K562 (cell line): ENCODE measurements at regions not wholly inside any gene's neighbourhood (a gene's known extent, or its start where the extent isn't known, plus 50 kb on each side); places are given as distances from the start of the nearest gene placed in this dataset.

Experiments used
- ATAC-seq: fragments of 200-7000 bp; cut with Tn5 transposase; 3 replicates; pipeline ENCODE4 v1.9.1; 2020; ENCODE audit warnings: moderate library complexity
- BruUV-seq: library from RNA; stranded (reverse); fragments of 400-500 nt; replicated peaks from 2 replicates; lab custom pipeline; 2021; lab: Mats Ljungman, UMichigan
- CTCF ChIA-PET: fragments of 300-600 bp; formaldehyde crosslinking; extraction: SDS; loops from one replicate; lab custom pipeline; 2021; ENCODE audit warnings: low intra/inter-chr PET ratio; lab: Yijun Ruan, JAX
- POLR2A ChIA-PET: fragments of 300-600, 350-650 bp; sonication (Branson Sonifier 250); formaldehyde crosslinking; extraction: SDS; loops from one replicate; lab custom pipeline; 2021; ENCODE audit warnings: antibody characterized with exemption, inconsistent platforms; lab: Yijun Ruan, JAX
- DNase-seq, 4 experiments: peaks; one replicate each; pipeline versions ENCODE4 v3.0.0 to v3.0.0-alpha.2; 2011 to 2018; ENCODE audit warnings: low spot score in 3 of 4, mixed read lengths in 3 of 4; ENCODE audit errors: extremely low read depth in 1 of 4
- FAIRE-seq: peaks from 2 replicates; lab custom pipeline; 2011; peaks lifted over from hg19 to GRCh38; lab: Jason Lieb, UNC
- H2AFZ ChIP-seq: 2 replicates; pipeline ENCODE4 v1.6.0; 2011; ENCODE audit warnings: low read depth, low read length, control low read depth, inconsistent platforms
- H3K27ac ChIP-seq: fragments of 200-600 bp; 3 replicates; pipeline ENCODE4 v1.8.0; 2011; ENCODE audit warnings: low read depth, mild to moderate bottlenecking, control low read depth, inconsistent platforms, low read length, moderate library complexity, mixed read lengths; ENCODE audit errors: extremely low read depth
- H3K27me3 ChIP-seq, 2 experiments: fragments of 300-600 bp in 1 of 2; 2 replicates in 1 of 2; 3 replicates in 1 of 2; pipeline versions ENCODE4 v1.6.0 to v1.8.0; 2011; ENCODE audit warnings: inconsistent platforms in 2 of 2, low read length in 2 of 2, mild to moderate bottlenecking in 1 of 2, mixed read lengths in 1 of 2, moderate library complexity in 1 of 2; ENCODE audit not compliant: control insufficient read depth in 2 of 2, insufficient read depth in 2 of 2
- H3K36me3 ChIP-seq: fragments of 300-600 bp; 3 replicates; pipeline ENCODE4 v1.8.0; 2011; ENCODE audit warnings: mild to moderate bottlenecking, low read length, inconsistent platforms; ENCODE audit not compliant: control insufficient read depth, insufficient read depth
- H3K4me1 ChIP-seq, 2 experiments: fragments of 200-600 bp in 1 of 2; replicated peaks in 1 of 2; 2 replicates in 1 of 2; 3 replicates in 1 of 2; pipeline versions ENCODE4 v1.5.1 to v1.8.0; 2011; ENCODE audit warnings: inconsistent platforms in 2 of 2, low read length in 2 of 2, mild to moderate bottlenecking in 1 of 2, mixed read lengths in 1 of 2, moderate library complexity in 1 of 2; ENCODE audit not compliant: control insufficient read depth in 2 of 2, insufficient read depth in 2 of 2
- H3K4me2 ChIP-seq: 2 replicates; pipeline ENCODE4 v1.6.1; 2011; ENCODE audit warnings: low read length, control low read depth, inconsistent platforms, mixed read lengths; ENCODE audit not compliant: insufficient read depth
- H3K4me3 ChIP-seq: fragments of 200-600 bp; sonication (generic), shearing (Covaris generic); 2 replicates; pipeline ENCODE4 v1.5.1; 2016; ENCODE audit warnings: control low read depth, inconsistent platforms
- H3K79me2 ChIP-seq: fragments of 200-600 bp; 3 replicates; pipeline ENCODE4 v1.8.0; 2011; ENCODE audit warnings: low read length, inconsistent platforms; ENCODE audit not compliant: control insufficient read depth, insufficient read depth
- H3K9ac ChIP-seq, 2 experiments: 2 replicates each; pipeline versions ENCODE4 v1.6.0 to v1.6.1; 2011; ENCODE audit warnings: low read depth in 2 of 2, low read length in 2 of 2, control low read depth in 1 of 2, inconsistent platforms in 1 of 2, mild to moderate bottlenecking in 1 of 2, mixed read lengths in 1 of 2; ENCODE audit not compliant: insufficient read depth in 1 of 2
- H3K9me1 ChIP-seq: one replicate; pipeline ENCODE4 v1.6.0; 2011; ENCODE audit warnings: inconsistent platforms, mild to moderate bottlenecking, low read length, moderate library complexity; ENCODE audit not compliant: control insufficient read depth, insufficient read depth
- H3K9me3 ChIP-seq: replicated peaks from 2 replicates; pipeline ENCODE4 v1.5.1; 2011; ENCODE audit warnings: low read depth, low read length, inconsistent platforms; ENCODE audit not compliant: control insufficient read depth, insufficient read depth
- H4K20me1 ChIP-seq: replicated peaks from 2 replicates; pipeline ENCODE4 v1.6.1; 2011; ENCODE audit warnings: low read length, inconsistent platforms, mixed read lengths; ENCODE audit not compliant: control insufficient read depth, insufficient read depth
- CCAR2 ChIP-seq: fragments of 200-400 bp; formaldehyde crosslinking; IDR thresholded peaks from 2 replicates; pipeline ENCODE4 v1.6.1; 2017; ENCODE audit warnings: mild to moderate bottlenecking, low read depth, low read length
- CEBPB ChIP-seq: fragments of 450-650 bp; IDR thresholded peaks from 2 replicates; pipeline ENCODE4 v1.6.1; 2016; ENCODE audit warnings: missing genetic modification characterization, missing compliant biosample characterization
- CHCHD3 ChIP-seq: fragments of 250-450 bp; sonication (Bioruptor Pico); IDR thresholded peaks from 2 replicates; pipeline ENCODE4 v2.1.2; 2022; ENCODE audit warnings: mild to moderate bottlenecking
- CREB1 ChIP-seq, 2 experiments: sonication (generic) in 1 of 2; formaldehyde crosslinking in 1 of 2; IDR thresholded peaks; 2 replicates each; pipeline versions ENCODE4 v1.6.1 to v1.8.0; 2012 to 2022; ENCODE audit warnings: inconsistent platforms in 1 of 2, mild to moderate bottlenecking in 1 of 2, missing genetic modification reagents in 1 of 2, moderate library complexity in 1 of 2
- ERF ChIP-seq: fragments of 450-650 bp; formaldehyde crosslinking; IDR thresholded peaks from 2 replicates; pipeline ENCODE4 v1.4.0; 2020; ENCODE audit warnings: mild to moderate bottlenecking, mixed read lengths
- FOXP1 ChIP-seq: sonication (generic); formaldehyde crosslinking; IDR thresholded peaks from 2 replicates; pipeline ENCODE4 v1.8.0; 2022; ENCODE audit warnings: mild to moderate bottlenecking, missing genetic modification reagents
- GATA2 ChIP-seq: sonication (generic); formaldehyde crosslinking; IDR thresholded peaks from 2 replicates; pipeline ENCODE4 v1.4.0; 2020; ENCODE audit warnings: mild to moderate bottlenecking, missing genetic modification reagents
- MCM2 ChIP-seq: fragments of 450-650 bp; IDR thresholded peaks from 2 replicates; pipeline ENCODE4 v1.6.1; 2017; ENCODE audit warnings: low read depth, mild to moderate bottlenecking
- RBM25 ChIP-seq: fragments of 200-400 bp; formaldehyde crosslinking; IDR thresholded peaks from 2 replicates; pipeline ENCODE4 v1.6.1; 2018; ENCODE audit warnings: low read length, low read depth, moderate library complexity; ENCODE audit not compliant: severe bottlenecking
- TAF15 ChIP-seq: fragments of 200-400 bp; formaldehyde crosslinking; IDR thresholded peaks from 2 replicates; pipeline ENCODE4 v1.6.1; 2017; ENCODE audit warnings: mild to moderate bottlenecking, low read depth, low read length, moderate library complexity
- TEAD1 ChIP-seq, 2 experiments: fragments of 450-650 bp in 1 of 2; sonication (generic) in 1 of 2; formaldehyde crosslinking; IDR thresholded peaks; 2 replicates each; pipeline versions ENCODE4 v1.4.0 to v1.8.0; 2020 to 2022; ENCODE audit warnings: mild to moderate bottlenecking in 2 of 2, missing genetic modification reagents in 1 of 2
- TGIF2 ChIP-seq: sonication (generic); formaldehyde crosslinking; IDR thresholded peaks from 2 replicates; pipeline ENCODE4 v1.8.1; 2022; ENCODE audit warnings: mild to moderate bottlenecking, missing genetic modification reagents, moderate library complexity
- ZNF263 ChIP-seq: sonication (generic); formaldehyde crosslinking; IDR thresholded peaks from 2 replicates; pipeline ENCODE4 v1.8.0; 2022; ENCODE audit warnings: mild to moderate bottlenecking, missing genetic modification reagents, borderline replicate concordance
- ZNF436 ChIP-seq: fragments of 250-450, 450-650 bp; sonication (Bioruptor Pico); formaldehyde crosslinking; IDR thresholded peaks from 2 replicates; pipeline ENCODE4 v1.7.0; 2020; ENCODE audit warnings: mild to moderate bottlenecking
- WGBS: fragments of 100-300 bp; shearing (Covaris generic); methylation state at CpG from one replicate; pipeline ENCODE4 v1.1.6; 2016; ENCODE audit warnings: low coverage, mixed read lengths; ENCODE audit not compliant: insufficient coverage; ENCODE audit errors: missing lambda C conversion rate; 5-methylcytosine and 5-hydroxymethylcytosine counted together
- in situ Hi-C: fragments of 300-500 bp; cut with MboI; formaldehyde crosslinking; loops from 4 replicates; pipeline ENCODE4 v1.15.0; 2018; ENCODE audit warnings: inconsistent platforms, mixed read lengths
- intact Hi-C: fragments of 100-400 bp; cut with micrococcal nuclease; formaldehyde crosslinking; loops from 2 replicates; pipeline ENCODE4 v1.14.2; 2022
- TF ChIP-seq, protein P1 (sequence below): fragments of 450-650 bp; IDR thresholded peaks from 2 replicates; pipeline ENCODE4 v1.6.1; 2014; ENCODE audit warnings: low read depth, mild to moderate bottlenecking, moderate library complexity, borderline replicate concordance
- TF ChIP-seq, protein P2 (sequence below): fragments of 200-800 bp; sonication (Bioruptor generic); IDR thresholded peaks from 2 replicates; pipeline ENCODE4 v1.6.1; 2017; ENCODE audit warnings: missing genetic modification characterization, missing compliant biosample characterization
- TF ChIP-seq, protein P3 (sequence below): fragments of 450-650 bp; IDR thresholded peaks from 2 replicates; pipeline ENCODE4 v1.6.1; 2016; ENCODE audit warnings: mild to moderate bottlenecking

DNA sequence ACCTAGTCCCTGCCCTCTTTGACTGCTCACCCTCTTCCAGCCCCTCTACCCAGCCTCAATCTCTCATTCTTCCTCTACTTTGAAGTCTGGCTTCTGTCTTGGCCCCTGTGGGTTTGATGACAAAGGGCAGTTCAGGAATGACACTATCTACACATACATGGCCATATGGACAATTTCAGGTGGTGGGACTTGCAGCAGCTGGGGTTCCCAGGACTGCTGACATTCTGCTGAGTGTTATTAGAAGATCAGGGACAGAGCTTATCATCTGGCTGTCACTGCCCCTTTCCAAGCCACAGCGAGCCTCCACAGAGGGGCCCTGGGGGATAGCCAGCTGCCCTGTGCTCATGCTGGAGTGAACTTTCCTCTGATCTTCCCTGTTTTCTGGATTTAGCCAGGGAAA lies 97.4 kb upstream of the IPO9 start:
- no peak overlapping the region for H3K27ac ChIP-seq
- ATAC-seq (peak; percentile 47), DNase-seq (peak in 1 of 4 experiments; percentile 46), FAIRE-seq (peak; percentile 32)
- intact Hi-C loops (no loop called here), in situ Hi-C loops (no loop called here)
- peaks cover 18% of the 10 kb centered on the region for H4K20me1 ChIP-seq
- ChIA-PET POLR2A (interaction anchor here (0.5 to 1.5 kb wide), 10 partner anchors 9 to 587 kb away, joined by 3 to 6 read pairs (median 3); no protein-coding TSS in a partner anchor), CTCF (no interaction called here)
- H3K9me1 ChIP-seq, result no peaks in the 10 kb centered on the region
- H3K9ac ChIP-seq, result no peak overlapping the region; a peak in 1 of 4 replicates
- no peak overlapping the region for H3K4me3 ChIP-seq
- WGBS, result 0% methylated on average over 1 of the region's 1 CpG
- no peak overlapping the region for H3K4me2 ChIP-seq
- peaks cover 0 to 11% of the 10 kb centered on the region in 2 experiments; a peak in 4 of 5 replicates for H3K4me1 ChIP-seq
- H2AFZ ChIP-seq, result no peak overlapping the region
- no peaks in the 10 kb centered on the region for H3K36me3 ChIP-seq
- no peaks in the 10 kb centered on the region for H3K79me2 ChIP-seq
- BruUV-seq, result no TSS peak
- H3K27me3 ChIP-seq, result peaks cover 2 to 17% of the 10 kb centered on the region in 2 experiments; a peak in 4 of 5 replicates
- no peaks in the 10 kb centered on the region for H3K9me3 ChIP-seq
- TF ChIP-seq TGIF2 (CRISPR knock-in tag), result no peak
- no peak for TF ChIP-seq CCAR2
- no peak for TF ChIP-seq RBM25
- TF ChIP-seq ZNF436 (CRISPR knock-in tag), result no peak
- no peak for TF ChIP-seq TAF15
- no peak for TF ChIP-seq ZNF263 (CRISPR knock-in tag)
- TF ChIP-seq TEAD1 (CRISPR knock-in tag; IDR thresholded peaks at IDR 0.05), result 0 out of 4 replicates have a peak, but pooled peaks of 1 of the 2 experiments have one; percentile 51
- TF ChIP-seq CHCHD3 (CRISPR knock-in tag), result no peak
- 0 out of 2 replicates have a peak, but pooled peaks have one; percentile 28 for TF ChIP-seq FOXP1 (CRISPR knock-in tag)
- no peak for TF ChIP-seq MCM2
- no peak for TF ChIP-seq CEBPB (tag)
- TF ChIP-seq ERF (CRISPR knock-in tag), result no peak
- TF ChIP-seq CREB1 (IDR thresholded peaks at IDR 0.05), result no peak
- TF ChIP-seq CREB1 (CRISPR knock-in tag; IDR thresholded peaks at IDR 0.05), result no peak
- TF ChIP-seq, protein P1, sequence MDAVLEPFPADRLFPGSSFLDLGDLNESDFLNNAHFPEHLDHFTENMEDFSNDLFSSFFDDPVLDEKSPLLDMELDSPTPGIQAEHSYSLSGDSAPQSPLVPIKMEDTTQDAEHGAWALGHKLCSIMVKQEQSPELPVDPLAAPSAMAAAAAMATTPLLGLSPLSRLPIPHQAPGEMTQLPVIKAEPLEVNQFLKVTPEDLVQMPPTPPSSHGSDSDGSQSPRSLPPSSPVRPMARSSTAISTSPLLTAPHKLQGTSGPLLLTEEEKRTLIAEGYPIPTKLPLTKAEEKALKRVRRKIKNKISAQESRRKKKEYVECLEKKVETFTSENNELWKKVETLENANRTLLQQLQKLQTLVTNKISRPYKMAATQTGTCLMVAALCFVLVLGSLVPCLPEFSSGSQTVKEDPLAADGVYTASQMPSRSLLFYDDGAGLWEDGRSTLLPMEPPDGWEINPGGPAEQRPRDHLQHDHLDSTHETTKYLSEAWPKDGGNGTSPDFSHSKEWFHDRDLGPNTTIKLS, result no peak
- TF ChIP-seq, protein P2, sequence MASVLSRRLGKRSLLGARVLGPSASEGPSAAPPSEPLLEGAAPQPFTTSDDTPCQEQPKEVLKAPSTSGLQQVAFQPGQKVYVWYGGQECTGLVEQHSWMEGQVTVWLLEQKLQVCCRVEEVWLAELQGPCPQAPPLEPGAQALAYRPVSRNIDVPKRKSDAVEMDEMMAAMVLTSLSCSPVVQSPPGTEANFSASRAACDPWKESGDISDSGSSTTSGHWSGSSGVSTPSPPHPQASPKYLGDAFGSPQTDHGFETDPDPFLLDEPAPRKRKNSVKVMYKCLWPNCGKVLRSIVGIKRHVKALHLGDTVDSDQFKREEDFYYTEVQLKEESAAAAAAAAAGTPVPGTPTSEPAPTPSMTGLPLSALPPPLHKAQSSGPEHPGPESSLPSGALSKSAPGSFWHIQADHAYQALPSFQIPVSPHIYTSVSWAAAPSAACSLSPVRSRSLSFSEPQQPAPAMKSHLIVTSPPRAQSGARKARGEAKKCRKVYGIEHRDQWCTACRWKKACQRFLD, result 0 out of 2 replicates have a peak, but pooled peaks have one; percentile 11
- 0 out of 2 replicates have a peak, but pooled peaks have one; percentile 14 for TF ChIP-seq GATA2 (CRISPR knock-in tag)
- TF ChIP-seq, protein P3, sequence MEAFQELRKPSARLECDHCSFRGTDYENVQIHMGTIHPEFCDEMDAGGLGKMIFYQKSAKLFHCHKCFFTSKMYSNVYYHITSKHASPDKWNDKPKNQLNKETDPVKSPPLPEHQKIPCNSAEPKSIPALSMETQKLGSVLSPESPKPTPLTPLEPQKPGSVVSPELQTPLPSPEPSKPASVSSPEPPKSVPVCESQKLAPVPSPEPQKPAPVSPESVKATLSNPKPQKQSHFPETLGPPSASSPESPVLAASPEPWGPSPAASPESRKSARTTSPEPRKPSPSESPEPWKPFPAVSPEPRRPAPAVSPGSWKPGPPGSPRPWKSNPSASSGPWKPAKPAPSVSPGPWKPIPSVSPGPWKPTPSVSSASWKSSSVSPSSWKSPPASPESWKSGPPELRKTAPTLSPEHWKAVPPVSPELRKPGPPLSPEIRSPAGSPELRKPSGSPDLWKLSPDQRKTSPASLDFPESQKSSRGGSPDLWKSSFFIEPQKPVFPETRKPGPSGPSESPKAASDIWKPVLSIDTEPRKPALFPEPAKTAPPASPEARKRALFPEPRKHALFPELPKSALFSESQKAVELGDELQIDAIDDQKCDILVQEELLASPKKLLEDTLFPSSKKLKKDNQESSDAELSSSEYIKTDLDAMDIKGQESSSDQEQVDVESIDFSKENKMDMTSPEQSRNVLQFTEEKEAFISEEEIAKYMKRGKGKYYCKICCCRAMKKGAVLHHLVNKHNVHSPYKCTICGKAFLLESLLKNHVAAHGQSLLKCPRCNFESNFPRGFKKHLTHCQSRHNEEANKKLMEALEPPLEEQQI, result no peak
